ENCODE measurements at regions not wholly inside any gene's neighbourhood (a gene's known extent, or its start where the extent isn't known, plus 50 kb on each side); places are given as distances from the start of the nearest gene placed in this dataset.

DNA sequence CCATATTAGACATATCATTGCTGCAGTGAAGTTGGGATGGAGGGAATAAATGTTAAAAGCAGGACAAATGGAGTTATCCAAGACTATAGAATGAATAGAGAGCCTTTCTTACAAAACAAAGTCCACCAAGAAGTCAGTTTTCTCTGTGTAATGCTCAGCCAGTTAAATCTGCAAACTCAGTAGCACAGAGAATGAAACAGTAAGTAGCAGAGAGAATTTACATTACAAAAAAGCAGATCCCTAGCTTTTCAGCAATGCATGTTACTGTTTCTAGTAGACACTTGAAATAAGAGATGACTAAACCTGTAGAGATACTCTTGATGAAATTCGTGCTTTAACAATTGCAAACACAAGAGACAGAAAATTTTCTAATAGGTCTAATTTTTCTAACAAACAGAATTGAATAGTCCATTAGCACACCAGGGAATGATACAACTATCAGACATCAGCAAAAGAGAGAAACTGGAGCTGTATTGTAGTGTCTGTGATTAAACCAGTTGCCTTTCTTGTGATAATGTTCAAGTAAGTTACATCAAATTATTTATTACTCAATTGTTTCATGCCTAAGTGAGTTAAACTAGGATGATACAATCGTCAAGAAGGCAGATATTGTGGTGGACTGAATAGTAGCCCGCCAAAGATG lies 322.2 kb upstream of the DDX18 start:
- no peaks in the 10 kb centered on the region for H3K4me1 ChIP-seq (ENCODE audit: insufficient read depth, low read length)
- H3K9ac ChIP-seq (ENCODE audit: low read length) = no peak overlapping the region
- no peak overlapping the region for H2AFZ ChIP-seq (ENCODE audit: low read depth, low read length)
- H3K4me2 ChIP-seq (ENCODE audit: low read length) = no peak overlapping the region
- Mint-ChIP-seq H3K4me1 (ENCODE audit: low read depth, unreplicated experiment) (peaks cover 5% of the 10 kb centered on the region), H3K27ac (ENCODE audit: unreplicated experiment) (no peak overlapping the region), H3K27me3 (ENCODE audit: low read depth, unreplicated experiment) (no peaks in the 10 kb centered on the region), H3K36me3 (ENCODE audit: low read depth, unreplicated experiment) (no peaks in the 10 kb centered on the region), H3K9me3 (ENCODE audit: unreplicated experiment) (no peaks in the 10 kb centered on the region), H3K4me3 (ENCODE audit: unreplicated experiment) (no peak overlapping the region)
- H3K27ac ChIP-seq (ENCODE audit: low read depth, low read length) = no peak overlapping the region
- H3K36me3 ChIP-seq (ENCODE audit: insufficient read depth, low read length) = no peaks in the 10 kb centered on the region
- H3K79me2 ChIP-seq (ENCODE audit: insufficient read depth, low read length) = no peaks in the 10 kb centered on the region
- TF ChIP-seq CTCF (IDR thresholded peaks at IDR 0.05; ENCODE audit: insufficient read depth, low read depth, low read length) (no peak), EZH2 (IDR thresholded peaks at IDR 0.05; ENCODE audit: insufficient read depth, low read length) (no peak)
- H3K27me3 ChIP-seq (ENCODE audit: insufficient read depth, low read length) = no peaks in the 10 kb centered on the region
- H4K20me1 ChIP-seq (ENCODE audit: insufficient read depth, low read length) = no peaks in the 10 kb centered on the region
- H3K9me3 ChIP-seq (ENCODE audit: insufficient read depth, low read depth, low read length) = no peaks in the 10 kb centered on the region
- no peak overlapping the region for H3K4me3 ChIP-seq (ENCODE audit: insufficient read depth, low read depth, low read length)
- DNase-seq (ENCODE audit: low read depth) (no peak), FAIRE-seq (no peak)

- Histone ChIP-seq H3K79me2 (ENCODE audit: insufficient read depth, low read length) (no peaks in the 10 kb centered on the region), H3K27ac (ENCODE audit: low read depth, low read length) (no peak overlapping the region), H3K9ac (ENCODE audit: low read length) (no peak overlapping the region), H3K27me3 (ENCODE audit: insufficient read depth, low read length) (no peaks in the 10 kb centered on the region), H3K4me1 (ENCODE audit: insufficient read depth, low read length) (no peaks in the 10 kb centered on the region), H4K20me1 (ENCODE audit: insufficient read depth, low read length) (no peaks in the 10 kb centered on the region), H3K36me3 (ENCODE audit: insufficient read depth, low read length) (no peaks in the 10 kb centered on the region), H2AFZ (ENCODE audit: low read depth, low read length) (no peak overlapping the region), H3K4me3 (ENCODE audit: insufficient read depth, low read depth, low read length) (no peak overlapping the region), H3K4me2 (ENCODE audit: low read length) (no peak overlapping the region), H3K9me3 (ENCODE audit: insufficient read depth, low read depth, low read length) (peaks cover 5% of the 10 kb centered on the region)
- Mint-ChIP-seq H3K27ac (ENCODE audit: unreplicated experiment) (no peak overlapping the region), H3K36me3 (ENCODE audit: low read depth, unreplicated experiment) (no peaks in the 10 kb centered on the region), H3K4me3 (ENCODE audit: unreplicated experiment) (no peak overlapping the region), H3K27me3 (ENCODE audit: low read depth, unreplicated experiment) (no peaks in the 10 kb centered on the region), H3K4me1 (ENCODE audit: low read depth, unreplicated experiment) (no peaks in the 10 kb centered on the region), H3K9me3 (ENCODE audit: unreplicated experiment) (no peaks in the 10 kb centered on the region)
- DNase-seq (ENCODE audit: low read depth) = no peak
- FAIRE-seq = no peak
- no peak for TF ChIP-seq EZH2 (IDR thresholded peaks at IDR 0.05; ENCODE audit: insufficient read depth, low read length)
- no peak for TF ChIP-seq CTCF (IDR thresholded peaks at IDR 0.05; ENCODE audit: insufficient read depth, low read depth, low read length)
Measured at GRCh38 chr2:117500721-117501120, 313.8 kb upstream of the DDX18 start.

DNA sequence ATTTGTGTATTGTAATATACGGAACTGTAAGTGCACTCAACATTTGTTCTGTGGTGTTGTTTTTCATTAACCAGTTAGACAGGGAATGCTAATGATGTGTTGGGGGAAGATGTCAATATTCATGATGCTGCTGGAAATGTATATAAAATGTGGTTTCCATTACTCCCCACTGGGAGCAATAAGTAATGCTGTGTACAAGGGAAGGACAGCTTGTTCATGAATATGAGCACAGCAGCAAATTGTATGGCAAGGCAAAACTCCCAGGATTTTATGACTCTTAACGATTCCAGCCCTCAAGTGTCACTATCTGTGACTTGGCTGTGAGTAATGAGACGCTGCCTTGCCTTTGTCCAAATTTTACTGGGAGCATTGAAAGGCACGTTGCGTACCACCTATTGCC lies 312.4 kb upstream of the DDX18 start:
- no peak overlapping the region for H3K27ac ChIP-seq (ENCODE audit: low read depth, low read length)
- no peak overlapping the region for H3K9ac ChIP-seq (ENCODE audit: low read length)
- H3K9me3 ChIP-seq (ENCODE audit: insufficient read depth, low read depth, low read length) = peaks cover 5% of the 10 kb centered on the region
- DNase-seq (ENCODE audit: low read depth) = no peak
- H3K27ac Mint-ChIP-seq (ENCODE audit: unreplicated experiment) = no peak overlapping the region
- H3K4me3 Mint-ChIP-seq (ENCODE audit: unreplicated experiment) = no peak overlapping the region
- H3K27me3 Mint-ChIP-seq (ENCODE audit: low read depth, unreplicated experiment) = no peaks in the 10 kb centered on the region
- no peaks in the 10 kb centered on the region for H3K4me1 Mint-ChIP-seq (ENCODE audit: low read depth, unreplicated experiment)
- TF ChIP-seq CTCF (IDR thresholded peaks at IDR 0.05; ENCODE audit: insufficient read depth, low read depth, low read length) (no peak), EZH2 (IDR thresholded peaks at IDR 0.05; ENCODE audit: insufficient read depth, low read length) (no peak)
- H3K36me3 Mint-ChIP-seq (ENCODE audit: low read depth, unreplicated experiment) = no peaks in the 10 kb centered on the region
- H3K9me3 Mint-ChIP-seq (ENCODE audit: unreplicated experiment) = no peaks in the 10 kb centered on the region
- no peak overlapping the region for H2AFZ ChIP-seq (ENCODE audit: low read depth, low read length)
- H3K27me3 ChIP-seq (ENCODE audit: insufficient read depth, low read length) = no peaks in the 10 kb centered on the region
- no peaks in the 10 kb centered on the region for H3K79me2 ChIP-seq (ENCODE audit: insufficient read depth, low read length)
- no peak overlapping the region for H3K4me2 ChIP-seq (ENCODE audit: low read length)
- no peaks in the 10 kb centered on the region for H3K36me3 ChIP-seq (ENCODE audit: insufficient read depth, low read length)
- H4K20me1 ChIP-seq (ENCODE audit: insufficient read depth, low read length) = no peaks in the 10 kb centered on the region
- FAIRE-seq = no peak
- H3K4me1 ChIP-seq (ENCODE audit: insufficient read depth, low read length) = no peaks in the 10 kb centered on the region
- no peak overlapping the region for H3K4me3 ChIP-seq (ENCODE audit: insufficient read depth, low read depth, low read length)
